RCC 7860 (cell line): ENCODE measurements at regions not wholly inside any gene's neighbourhood (a gene's known extent, or its start where the extent isn't known, plus 50 kb on each side); places are given as distances from the start of the nearest gene placed in this dataset.

Experiments
- DNase-seq: peaks from one replicate; pipeline ENCODE4 v3.0.0-alpha.2; 2015; ENCODE audit warnings: low spot score
- FAIRE-seq: peaks from 2 replicates; lab custom pipeline; 2012; peaks lifted over from hg19 to GRCh38; lab: Jason Lieb, UNC

DNA sequence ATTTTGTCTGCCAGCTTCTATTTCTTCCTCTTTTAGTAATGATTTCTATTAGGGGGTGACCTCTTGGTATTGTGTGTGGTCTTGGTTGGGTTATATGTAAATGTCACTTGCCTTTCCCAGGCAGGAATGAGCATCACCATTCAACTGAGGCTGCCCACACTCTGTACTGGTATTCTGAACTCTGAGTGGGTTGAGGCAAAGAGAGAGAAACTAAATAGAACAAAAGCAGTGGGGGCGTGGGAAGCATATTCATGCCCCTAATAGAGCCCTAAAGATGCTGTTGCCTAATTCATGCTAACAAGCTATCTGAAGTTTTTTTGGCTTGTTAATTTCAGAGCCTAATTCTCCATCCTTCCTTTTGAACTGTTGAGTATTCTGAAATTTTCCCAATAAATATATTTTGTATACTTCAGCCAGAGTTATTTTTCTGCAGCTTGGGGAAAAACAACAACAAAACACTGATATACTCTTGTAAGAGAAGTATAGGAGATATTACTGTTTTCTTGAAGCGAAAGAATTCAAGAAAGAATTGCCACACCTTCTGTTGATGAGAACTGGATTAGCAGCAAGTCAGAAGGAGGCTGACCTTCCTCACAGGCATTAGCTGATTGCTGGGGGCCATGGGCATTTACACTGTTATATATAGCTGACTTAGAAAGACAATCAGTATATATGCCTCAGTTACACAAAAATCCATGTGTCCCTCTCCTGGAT lies 315.8 kb upstream of the KLF12 start:
- DNase-seq (no peak), FAIRE-seq (no peak)

DNA sequence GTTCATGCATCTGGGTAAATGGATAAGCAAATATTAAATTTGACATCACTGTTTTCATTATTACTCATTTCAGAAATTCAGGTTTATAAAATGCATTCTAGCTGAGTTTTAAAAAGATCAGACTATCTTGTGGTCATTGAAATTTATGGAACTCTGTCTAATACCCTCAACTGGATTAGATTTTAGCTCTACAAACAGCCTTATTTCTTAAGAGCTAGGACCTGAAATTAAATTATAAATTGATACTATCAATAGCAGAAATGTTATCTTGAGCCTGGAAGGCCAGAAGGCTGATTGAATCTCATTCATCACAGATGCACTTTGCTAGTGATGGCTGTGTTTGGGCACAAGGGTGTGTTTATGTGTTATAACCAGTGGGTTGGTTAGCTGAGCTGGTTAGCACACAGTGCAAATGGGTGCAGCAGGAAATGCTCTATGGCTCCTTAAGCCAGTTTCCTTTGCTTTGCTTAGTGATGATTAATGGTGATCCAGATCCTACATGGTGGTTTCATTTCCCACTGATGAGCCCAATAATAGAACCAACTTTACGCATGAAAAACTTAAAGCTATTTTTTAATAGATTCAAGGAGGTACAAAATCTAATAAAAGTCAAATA lies 310.8 kb upstream of the KLF12 start:
- DNase-seq (peak; percentile 8), FAIRE-seq (no peak)

- no peak for DNase-seq
- FAIRE-seq = no peak
Observed at GRCh38 chr13:74444161-74444571, 310.0 kb upstream of the KLF12 start.

DNA sequence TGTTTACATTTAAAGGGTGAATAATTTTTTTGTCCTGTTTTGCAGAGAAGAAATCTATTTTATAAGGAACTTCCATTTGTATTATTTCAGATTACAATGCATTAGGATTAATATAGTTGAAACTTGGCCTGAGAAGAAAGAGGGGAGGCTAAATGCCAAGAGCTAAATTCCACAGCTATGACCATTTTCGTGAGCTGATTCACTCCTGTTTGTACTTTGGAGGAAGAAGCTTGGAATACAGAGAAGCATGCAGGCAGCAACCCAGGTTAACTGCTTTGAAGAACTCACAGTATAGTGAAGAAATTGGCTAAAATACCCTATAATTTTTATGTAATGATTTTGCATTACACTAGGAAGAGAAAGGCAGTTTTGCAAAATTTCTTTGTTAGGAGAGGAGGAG lies 309.4 kb upstream of the KLF12 start:
- FAIRE-seq = no peak
- peak; percentile 35 for DNase-seq

DNA sequence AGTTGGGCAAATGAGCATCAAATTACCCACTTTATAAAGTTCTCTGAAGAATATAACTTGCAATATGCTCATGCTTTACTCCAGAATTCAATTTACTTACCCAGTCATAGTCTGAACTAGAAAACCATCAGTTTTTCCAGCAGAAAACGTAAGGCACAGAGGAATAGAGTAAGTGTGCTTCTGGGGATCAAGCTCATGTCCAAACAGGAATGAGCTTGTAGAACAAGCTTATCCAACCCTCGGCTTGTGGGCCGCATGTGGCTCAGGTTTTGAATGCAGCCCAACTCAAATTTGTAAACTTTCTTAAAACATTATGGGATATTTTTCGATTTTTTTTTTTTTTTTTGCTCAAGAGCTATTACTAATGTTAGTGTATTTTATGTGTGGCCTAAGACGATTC lies 308.5 kb upstream of the KLF12 start:
- DNase-seq (no peak), FAIRE-seq (no peak)

DNA sequence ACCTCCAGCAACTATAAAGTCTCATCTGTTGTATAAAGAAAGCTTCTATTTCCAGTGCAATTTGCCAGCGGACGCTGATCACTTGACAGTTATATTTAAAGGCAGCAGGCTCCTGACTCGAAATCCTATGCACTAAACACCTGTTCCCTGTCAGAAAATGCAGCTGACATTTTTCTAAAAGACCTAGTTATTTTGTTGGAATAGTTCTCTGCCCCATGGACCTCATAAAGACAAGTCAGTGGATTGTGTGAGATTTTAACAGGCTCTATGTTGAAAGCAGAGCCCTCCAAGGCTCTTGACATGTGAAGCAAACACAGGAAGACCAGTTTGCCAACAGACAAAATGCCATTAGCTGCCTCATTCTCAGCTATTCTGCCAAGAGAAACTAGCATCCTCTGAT lies 304.7 kb upstream of the KLF12 start:
- FAIRE-seq = no peak
- no peak for DNase-seq

DNA sequence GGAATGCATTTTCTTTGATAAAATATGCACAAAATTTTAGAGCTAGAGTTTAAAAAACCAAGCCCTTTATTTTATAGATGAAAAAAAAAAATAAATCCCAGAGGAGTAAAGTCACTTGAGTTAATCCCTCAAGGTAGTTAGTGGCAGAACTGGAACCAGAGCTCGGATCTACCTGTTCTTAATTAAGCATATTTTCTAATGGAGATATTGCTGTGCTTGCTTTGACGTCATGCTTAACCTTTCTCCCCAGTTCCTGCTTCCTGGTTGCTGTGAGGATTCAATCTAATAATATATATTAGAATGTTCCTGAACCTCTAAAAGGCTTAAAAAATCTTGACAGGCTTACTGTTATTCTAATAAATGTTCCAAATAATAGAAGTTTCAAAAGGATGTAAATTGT lies 300.6 kb upstream of the KLF12 start:
- DNase-seq (no peak), FAIRE-seq (no peak)

GRCh38 chr13:74424455-74424854 lies 290.3 kb upstream of the KLF12 start:
- no peak for DNase-seq
- no peak for FAIRE-seq

- DNase-seq = no peak
- no peak for FAIRE-seq
Observed at GRCh38 chr13:74423434-74423833, 289.2 kb upstream of the KLF12 start.

- FAIRE-seq = no peak
- no peak for DNase-seq
Observed at GRCh38 chr13:74414458-74414857, 280.3 kb upstream of the KLF12 start.

GRCh38 chr13:74413482-74413881 lies 279.3 kb upstream of the KLF12 start:
- FAIRE-seq (no peak), DNase-seq (no peak)

DNA sequence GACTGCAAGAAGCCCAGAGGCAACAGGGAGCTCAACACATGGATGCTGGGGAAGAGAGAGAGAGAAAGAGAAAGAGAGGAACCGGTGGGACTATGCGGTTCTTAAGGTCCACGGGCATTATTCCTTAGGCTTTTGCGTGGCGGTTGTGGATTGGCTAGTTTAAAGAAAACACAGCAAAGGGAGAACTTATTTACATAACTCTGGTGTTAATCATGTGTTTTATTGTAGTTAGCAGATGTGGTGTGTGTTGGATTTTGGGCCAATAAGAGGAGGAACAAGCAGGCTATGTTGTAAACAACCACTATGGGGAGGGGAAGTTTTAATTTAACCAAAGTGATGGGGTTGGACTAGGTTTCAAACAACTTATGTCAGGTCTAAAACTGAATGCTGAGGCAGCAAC lies 275.3 kb upstream of the KLF12 start:
- DNase-seq (no peak), FAIRE-seq (no peak)

- no peak for FAIRE-seq
- DNase-seq = no peak
Observed at GRCh38 chr13:74406420-74406819, 272.2 kb upstream of the KLF12 start.

DNA sequence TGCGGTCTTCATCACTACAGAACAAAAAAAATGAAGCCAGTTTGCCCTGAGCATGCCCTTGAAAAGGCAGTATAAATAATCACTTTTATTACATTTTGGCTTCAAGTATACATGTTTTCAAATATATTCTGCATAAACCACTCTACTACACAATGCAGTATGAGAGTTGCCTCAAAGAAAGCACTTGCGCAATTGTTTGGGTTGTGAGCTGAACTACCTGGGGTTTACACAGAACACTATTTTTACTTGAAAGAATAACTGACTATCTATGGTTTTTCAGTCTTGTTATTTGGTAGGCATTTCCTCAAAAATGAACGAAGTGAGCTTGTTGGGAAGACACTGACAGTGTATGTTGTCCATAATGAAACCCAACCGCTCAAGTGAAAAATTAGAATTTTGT lies 264.4 kb upstream of the KLF12 start:
- no peak for DNase-seq
- FAIRE-seq = no peak

DNA sequence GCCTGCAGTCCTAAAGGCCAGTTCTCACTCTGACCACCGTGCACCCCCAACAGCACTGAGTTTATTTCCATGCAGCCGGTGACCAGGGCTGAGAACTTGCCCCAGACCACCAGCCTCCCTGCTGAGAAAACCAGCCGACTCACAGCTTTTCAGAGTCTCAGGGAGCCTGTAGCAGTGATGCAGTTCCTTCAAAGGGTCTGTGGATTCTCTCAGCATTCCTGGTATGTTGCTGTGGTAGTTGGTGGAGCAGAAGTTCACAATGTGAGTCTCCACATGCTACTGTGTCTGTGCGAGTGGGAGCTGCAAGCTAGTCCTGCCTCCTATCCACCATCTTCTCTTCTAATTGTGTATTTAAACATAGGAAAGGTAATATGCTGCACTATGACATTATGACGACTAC lies 254.9 kb upstream of the KLF12 start:
- DNase-seq = no peak
- no peak for FAIRE-seq

- FAIRE-seq = no peak
- no peak for DNase-seq
Observed at GRCh38 chr13:74388626-74389025, 254.4 kb upstream of the KLF12 start.

GRCh38 chr13:74372511-74372910 lies 238.3 kb upstream of the KLF12 start:
- DNase-seq (no peak), FAIRE-seq (no peak)

- DNase-seq (no peak), FAIRE-seq (no peak)
Observed at GRCh38 chr13:74367193-74367592, 233.0 kb upstream of the KLF12 start.

- DNase-seq (no peak), FAIRE-seq (no peak)
Observed at GRCh38 chr13:74361274-74361673, 227.1 kb upstream of the KLF12 start.

DNA sequence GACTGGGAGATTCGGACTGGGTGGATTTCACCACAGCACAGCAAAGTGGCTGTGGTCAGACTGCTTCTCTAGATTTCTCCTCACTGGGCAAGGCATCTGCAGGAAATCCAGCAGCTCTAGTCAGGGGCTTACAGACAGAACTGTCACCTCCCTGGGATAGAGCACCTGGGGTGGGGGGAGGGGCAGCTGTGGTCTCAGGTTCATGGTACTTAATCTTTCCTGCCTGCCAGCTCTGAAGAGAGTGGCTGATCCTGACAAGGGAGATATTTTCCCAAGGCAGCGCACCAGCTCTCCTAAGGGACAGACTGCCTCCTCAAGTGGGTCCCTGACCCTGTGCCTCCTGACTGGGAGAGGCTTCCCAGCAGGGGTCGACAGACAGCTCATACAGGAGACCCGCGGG lies 212.8 kb upstream of the KLF12 start:
- no peak for DNase-seq
- no peak for FAIRE-seq

DNA sequence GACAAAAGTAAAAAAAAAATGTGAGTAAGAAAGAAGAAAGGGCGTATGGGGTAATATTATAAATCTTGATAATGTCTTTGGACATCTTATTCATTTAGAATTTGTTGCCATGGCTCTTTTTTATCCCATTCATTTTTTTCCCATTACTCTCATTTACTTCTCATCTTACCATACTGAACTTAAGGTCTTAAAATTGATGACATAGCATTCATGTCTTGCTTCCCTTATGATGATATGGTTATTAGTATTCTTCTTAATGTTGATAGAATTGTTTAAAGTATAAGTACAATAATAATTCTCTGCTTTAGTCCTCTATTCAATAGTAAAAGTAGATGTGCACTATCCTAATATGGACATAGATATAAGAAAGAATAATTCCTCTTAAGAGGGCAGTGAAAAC lies 204.1 kb upstream of the KLF12 start:
- no peak for FAIRE-seq

GRCh38 chr13:74336546-74336945 lies 202.3 kb upstream of the KLF12 start:
- DNase-seq = no peak
- FAIRE-seq = no peak

More for the DNA sequence above, 204.1 kb upstream of the KLF12 start:
- no peak for DNase-seq

GRCh38 chr13:74335370-74335769 lies 201.2 kb upstream of the KLF12 start:
- DNase-seq (no peak), FAIRE-seq (no peak)
